ENCODE measurements at regions not wholly inside any gene's neighbourhood (a gene's known extent, or its start where the extent isn't known, plus 50 kb on each side); places are given as distances from the start of the nearest gene placed in this dataset.
"Not testable (repeated sequence)": the region's sequence is repeated elsewhere in the genome, so short reads cannot be mapped to it uniquely, and the experiment has no call there.

GRCh38 chr2:192570788-192571187 lies 376.1 kb upstream of the TMEFF2 start:
- DNase-seq = no peak

DNA sequence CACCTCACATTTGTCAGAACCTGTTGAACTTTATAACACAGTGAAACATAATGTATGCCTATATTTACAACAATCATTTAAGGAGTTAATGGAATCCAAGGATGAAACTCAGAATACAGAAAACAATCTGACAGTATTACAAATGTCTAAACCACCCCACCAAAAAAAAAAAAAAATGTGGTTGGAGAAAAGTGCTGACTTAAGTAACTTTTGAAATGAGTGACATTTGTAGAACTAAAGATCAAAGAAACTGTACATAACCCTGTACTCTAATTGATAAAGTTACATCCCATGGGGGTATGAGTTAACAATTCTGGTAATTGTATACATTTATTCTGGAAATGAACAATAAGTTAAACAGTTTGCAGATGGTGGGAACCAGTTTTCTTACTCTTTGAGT lies 372.1 kb upstream of the TMEFF2 start:
- DNase-seq = no peak

DNA sequence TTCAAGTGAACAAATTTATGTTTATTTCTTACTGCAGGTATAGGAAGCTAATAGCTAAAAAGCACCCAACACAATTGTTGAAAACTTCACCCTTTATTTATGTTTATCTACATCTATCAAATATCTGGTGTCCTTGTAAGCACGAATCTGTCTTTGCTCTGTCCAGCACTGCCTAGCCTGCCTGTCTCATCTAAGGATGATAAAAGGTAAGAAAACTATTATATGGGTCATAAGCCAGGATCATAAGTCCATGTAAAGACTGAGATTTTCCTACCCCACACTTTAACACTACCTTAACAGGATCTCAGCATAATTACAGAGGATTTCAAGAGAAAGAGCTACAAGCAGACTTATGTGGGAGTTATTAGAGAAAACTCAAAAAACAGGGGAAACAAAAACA lies 365.6 kb upstream of the TMEFF2 start:
- no peak for DNase-seq

DNA sequence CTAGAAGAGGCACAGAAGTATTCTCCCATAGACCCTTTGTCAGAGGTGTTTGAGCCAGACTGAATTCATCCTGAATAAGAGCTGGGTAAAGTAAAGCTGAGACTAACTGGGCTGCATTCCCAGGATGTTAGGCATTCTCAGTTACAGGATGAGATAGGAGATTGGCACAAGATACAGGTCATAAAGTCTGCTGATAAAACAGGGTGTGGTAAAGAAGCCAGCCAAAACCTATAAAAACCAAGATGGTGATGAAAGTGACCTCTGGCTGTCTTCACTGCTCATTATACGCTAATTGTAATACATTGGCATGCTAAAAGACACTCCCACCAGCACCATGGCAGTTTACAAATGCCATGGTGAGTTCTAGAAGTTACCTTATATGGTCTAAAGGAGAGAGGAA lies 364.9 kb upstream of the TMEFF2 start:
- DNase-seq = no peak

- no peak for DNase-seq
Observed at GRCh38 chr2:192558637-192559036, 363.9 kb upstream of the TMEFF2 start.

DNA sequence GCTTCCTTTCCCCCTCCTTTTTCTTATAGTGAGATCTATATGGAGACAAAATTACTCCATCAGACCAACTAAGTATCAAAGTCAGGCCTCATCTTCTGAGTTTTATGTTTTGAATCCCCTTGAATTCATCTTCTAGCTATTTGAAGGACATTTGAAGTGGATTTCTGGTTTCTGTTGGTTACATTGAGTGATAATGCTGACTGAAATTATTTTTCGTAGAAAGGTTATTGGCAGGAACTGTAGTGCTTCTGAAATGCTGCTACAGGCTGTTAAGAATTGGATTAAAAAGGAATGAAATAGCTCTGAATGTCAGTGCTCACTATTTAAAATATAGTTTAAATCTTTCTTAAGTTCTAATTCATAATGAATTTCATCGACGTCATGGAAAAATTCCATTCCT lies 361.0 kb upstream of the TMEFF2 start:
- DNase-seq = no peak

GRCh38 chr2:192551760-192552159 lies 357.0 kb upstream of the TMEFF2 start:
- DNase-seq = no peak

DNA sequence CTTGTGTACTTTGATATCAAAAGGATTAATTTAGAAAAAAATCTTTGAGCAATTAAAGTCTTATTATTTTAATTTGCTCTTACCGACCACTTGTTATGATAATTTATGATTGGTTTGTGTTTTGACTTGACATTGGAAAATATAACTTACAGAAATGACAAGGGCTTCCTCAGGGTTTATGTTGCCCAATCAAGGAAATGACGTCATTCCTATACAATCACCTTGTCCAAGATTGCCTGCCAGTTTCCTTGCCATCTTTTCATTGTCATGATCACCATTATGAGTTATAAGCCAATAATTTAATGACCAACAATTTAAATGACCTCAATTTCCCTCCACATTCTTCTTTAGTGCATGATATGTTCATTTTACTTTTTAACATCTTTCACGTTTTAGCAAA lies 351.8 kb upstream of the TMEFF2 start:
- no peak for DNase-seq

DNA sequence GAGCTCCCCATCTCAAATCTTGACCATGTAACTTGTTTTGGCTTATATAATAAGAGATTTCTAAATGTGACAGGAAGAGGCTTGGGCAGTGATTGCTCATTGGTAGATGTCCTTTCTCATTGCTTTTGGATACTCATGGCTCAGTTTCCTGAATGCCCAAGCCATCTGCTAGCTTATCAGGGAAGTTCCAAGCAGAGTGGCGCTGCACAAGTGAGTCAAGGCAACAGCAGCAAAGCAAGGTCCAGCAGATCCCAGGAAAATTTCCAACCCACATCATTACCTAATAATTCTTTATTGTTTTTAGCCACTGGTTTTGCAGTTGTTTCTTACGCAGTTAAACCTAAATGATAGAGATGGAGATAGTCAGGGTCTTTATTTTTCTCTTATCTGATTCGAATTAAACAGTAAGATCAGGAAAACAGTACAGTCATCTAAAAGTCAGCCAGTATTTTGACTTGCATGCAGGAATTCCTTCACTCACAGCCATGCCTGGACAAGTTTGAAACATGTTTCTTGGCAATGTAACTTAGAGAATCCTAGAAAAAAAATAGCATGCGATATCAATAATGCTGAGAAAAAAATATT lies 349.7 kb upstream of the TMEFF2 start:
- no peak for DNase-seq

GRCh38 chr2:192542148-192543066 lies 347.7 kb upstream of the TMEFF2 start:
- DNase-seq = not testable (repeated sequence)

GRCh38 chr2:192539306-192539705 lies 344.6 kb upstream of the TMEFF2 start:
- DNase-seq = no peak

- no peak for DNase-seq
Observed at GRCh38 chr2:192536922-192537624, 342.3 kb upstream of the TMEFF2 start.

DNA sequence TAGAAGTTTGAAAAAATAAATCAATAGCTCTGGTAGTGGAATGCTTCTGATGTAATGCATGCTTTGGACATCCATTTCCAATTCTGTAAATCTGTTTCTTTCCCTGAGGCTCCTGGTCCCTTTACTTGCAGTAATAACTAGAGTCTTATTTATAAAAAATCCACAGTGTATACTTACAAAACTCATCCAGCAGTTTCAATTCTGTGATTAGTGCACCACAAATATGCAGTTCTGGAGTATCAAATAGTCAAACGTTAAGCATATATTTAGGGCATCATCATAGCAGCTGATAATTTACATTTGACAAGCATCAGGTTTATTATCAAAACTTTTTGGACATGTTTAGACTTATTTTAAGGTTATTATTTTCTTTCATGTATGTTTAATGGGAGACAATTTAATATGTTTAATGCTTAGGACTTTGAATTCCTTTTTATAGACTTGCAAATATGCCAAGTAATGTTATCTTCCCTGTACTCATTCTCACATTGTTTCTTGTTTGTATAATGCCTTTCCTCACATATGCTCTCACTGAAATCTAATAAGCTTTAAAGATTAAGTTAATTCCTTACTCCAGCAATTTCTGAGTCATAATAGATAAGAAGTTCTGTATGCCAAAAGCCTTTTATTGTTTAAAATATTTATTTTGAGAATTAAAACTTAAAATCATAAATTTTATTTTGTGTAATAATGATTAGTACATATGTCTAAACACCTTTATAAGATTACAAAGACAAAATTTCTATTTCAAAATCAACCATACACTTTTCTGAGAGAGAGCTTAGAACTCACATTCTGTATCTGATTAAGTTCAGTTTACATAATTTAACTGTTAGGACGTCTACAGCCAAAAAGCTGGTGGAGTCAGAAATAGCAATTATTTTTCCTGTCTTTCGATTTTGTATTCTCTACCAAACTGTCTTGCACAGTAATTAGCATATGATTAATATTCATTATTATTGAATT lies 341.5 kb upstream of the TMEFF2 start:
- no peak for DNase-seq

DNA sequence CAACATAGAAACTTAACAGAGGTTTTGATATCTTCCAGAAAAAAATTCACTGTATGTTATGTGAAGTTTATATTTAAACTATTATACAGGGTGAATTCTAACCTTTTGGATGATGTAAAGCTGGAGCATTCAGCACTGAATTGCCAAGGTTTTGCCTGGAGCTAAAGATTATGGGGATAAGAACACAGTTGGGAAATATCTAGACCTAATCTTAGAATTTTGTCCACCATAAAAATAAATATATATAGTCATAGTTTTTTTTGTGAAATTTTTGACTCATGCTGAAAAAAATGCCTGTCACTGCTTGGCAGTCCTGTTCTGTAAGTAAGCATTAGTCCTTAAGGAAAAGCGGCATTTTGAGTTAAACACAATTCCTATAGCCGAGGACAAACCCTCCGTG lies 339.3 kb upstream of the TMEFF2 start:
- DNase-seq = no peak

- not testable (repeated sequence) for DNase-seq
Observed at GRCh38 chr2:192524642-192525251, 330.0 kb upstream of the TMEFF2 start.

- DNase-seq = not testable (repeated sequence)
Observed at GRCh38 chr2:192524214-192524613, 329.5 kb upstream of the TMEFF2 start.

- DNase-seq = no peak
Observed at GRCh38 chr2:192515937-192516336, 321.2 kb upstream of the TMEFF2 start.

- DNase-seq = no peak
Observed at GRCh38 chr2:192513575-192513974, 318.8 kb upstream of the TMEFF2 start.

- DNase-seq = not testable (repeated sequence)
Observed at GRCh38 chr2:192507836-192508450, 313.2 kb upstream of the TMEFF2 start.

DNA sequence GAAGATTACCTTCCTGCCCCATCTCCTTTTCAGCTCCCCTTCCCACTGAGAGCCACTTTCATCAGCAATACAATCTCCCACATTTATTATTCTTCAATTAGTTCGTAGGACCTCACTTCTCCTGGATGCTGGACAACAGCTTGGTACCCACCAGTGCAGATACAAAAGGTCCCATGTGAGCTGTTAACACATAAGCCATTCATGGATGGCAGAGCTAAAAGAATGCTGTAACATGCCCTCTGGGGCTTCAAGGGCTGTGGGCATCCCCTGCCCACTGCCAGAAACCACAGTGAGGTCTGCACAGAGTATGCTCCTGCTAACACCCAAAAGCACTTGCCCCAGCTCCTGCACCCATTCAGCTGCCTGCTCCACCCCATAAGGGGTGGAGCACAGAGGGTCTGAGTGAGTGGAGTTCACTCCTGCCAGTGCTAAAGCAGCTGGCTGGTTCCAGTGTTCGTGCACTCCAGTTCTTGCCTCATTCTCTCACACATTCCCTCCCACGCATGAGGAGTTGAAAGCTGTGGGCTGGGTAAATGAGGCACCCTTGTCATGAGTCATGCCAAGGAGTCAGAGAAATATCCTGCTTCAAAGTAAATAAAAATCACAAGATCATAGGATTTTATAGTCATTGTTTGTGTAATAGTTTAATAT lies 305.9 kb upstream of the TMEFF2 start:
- DNase-seq = peak; percentile 56

DNA sequence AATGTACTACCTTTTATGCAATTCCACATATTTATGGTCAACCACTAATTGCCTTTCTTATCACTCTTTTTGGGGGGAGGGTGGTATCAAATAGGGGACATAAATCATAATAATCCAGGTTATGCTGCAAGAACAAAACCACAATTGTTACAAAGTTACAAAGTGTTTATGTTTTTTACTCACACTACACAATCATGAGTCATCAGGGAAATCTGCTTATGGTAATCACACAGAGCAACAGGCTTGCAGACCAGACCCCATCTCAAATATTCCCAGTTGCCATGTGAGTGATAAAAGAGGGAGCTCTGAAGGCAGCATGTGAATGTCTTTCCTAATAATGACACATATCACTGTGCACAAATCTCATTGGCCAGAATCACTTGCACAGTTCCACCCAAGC lies 304.7 kb upstream of the TMEFF2 start:
- no peak for DNase-seq

Measured in fibroblast of skin of back (primary cell).